Sigmoid colon (tissue), 6 donors: ENCODE measurements at regions not wholly inside any gene's neighbourhood (a gene's known extent, or its start where the extent isn't known, plus 50 kb on each side); places are given as distances from the start of the nearest gene placed in this dataset.
"Not testable (repeated sequence)": the region's sequence is repeated elsewhere in the genome, so short reads cannot be mapped to it uniquely, and the experiment has no call there.

ENCODE experiments used
- DNase-seq: peaks from one replicate; pipeline ENCODE4 v3.0.0-alpha.2; 2019
- H3K27ac ChIP-seq, 4 donors: fragments of 200-600 bp; sonication (generic); one replicate each; pipeline ENCODE4 v1.5.1; 2016 to 2019; ENCODE audit warnings: mild to moderate bottlenecking in 1 of 4
- H3K27me3 ChIP-seq, 3 donors: fragments of 200-600 bp; sonication (generic); one replicate each; pipeline ENCODE4 v1.5.1; 2019; ENCODE audit warnings: mild to moderate bottlenecking in 1 of 3
- H3K36me3 ChIP-seq, 4 donors: fragments of 200-600 bp; sonication (generic); one replicate each; pipeline ENCODE4 v1.5.1; 2016 to 2019
- H3K4me1 ChIP-seq, 4 donors: fragments of 200-600 bp; sonication (generic); one replicate each; pipeline ENCODE4 v1.5.1; 2017 to 2019
- H3K4me3 ChIP-seq, 4 donors: fragments of 200-600 bp; sonication (generic); one replicate each; pipeline ENCODE4 v1.5.1; 2017 to 2019; ENCODE audit warnings: mild to moderate bottlenecking in 2 of 4, moderate library complexity in 1 of 4
- H3K9me3 ChIP-seq, 4 donors: fragments of 200-600 bp in 3 of 4; sonication (generic) in 3 of 4; one replicate each; pipeline versions ENCODE4 v1.5.1 to v1.6.1; 2013 to 2019
- CTCF ChIP-seq, 4 experiments: fragments of 450-650 bp in 3 of 4; fragments of 200-600 bp in 1 of 4; IDR thresholded peaks; one replicate each; pipeline ENCODE4 v1.5.1; 2016 to 2019; ENCODE audit warnings: antibody characterized with exemption in 4 of 4, mild to moderate bottlenecking in 3 of 4, moderate library complexity in 2 of 4
- EP300 ChIP-seq, 4 donors: sonication (generic); formaldehyde crosslinking; IDR thresholded peaks; one replicate each; pipeline ENCODE4 v1.6.1; 2017; ENCODE audit warnings: antibody characterized with exemption in 4 of 4
- POLR2A ChIP-seq, 2 donors: fragments of 450-650 bp; IDR thresholded peaks; one replicate each; pipeline ENCODE4 v1.6.1; 2016; ENCODE audit warnings: antibody characterized with exemption in 2 of 2, mild to moderate bottlenecking in 2 of 2, moderate library complexity in 2 of 2
- POLR2AphosphoS5 ChIP-seq, 4 donors: sonication (generic); formaldehyde crosslinking; IDR thresholded peaks; one replicate each; pipeline ENCODE4 v1.6.1; 2017; ENCODE audit warnings: antibody characterized with exemption in 4 of 4
- WGBS, 2 donors: extraction: QIAGEN DNeasy Blood & Tissue Kit; methylation state at CpG; one replicate each; pipeline ENCODE4 v1.1.7; 2013; 5-methylcytosine and 5-hydroxymethylcytosine counted together
- intact Hi-C: fragments of 100-400 bp; cut with DNase I; formaldehyde crosslinking; loops from one replicate; pipeline ENCODE4 v1.15.1; 2023
- donor health status: healthy with polysubstance abuse.
- donor health status: healthy.

DNA sequence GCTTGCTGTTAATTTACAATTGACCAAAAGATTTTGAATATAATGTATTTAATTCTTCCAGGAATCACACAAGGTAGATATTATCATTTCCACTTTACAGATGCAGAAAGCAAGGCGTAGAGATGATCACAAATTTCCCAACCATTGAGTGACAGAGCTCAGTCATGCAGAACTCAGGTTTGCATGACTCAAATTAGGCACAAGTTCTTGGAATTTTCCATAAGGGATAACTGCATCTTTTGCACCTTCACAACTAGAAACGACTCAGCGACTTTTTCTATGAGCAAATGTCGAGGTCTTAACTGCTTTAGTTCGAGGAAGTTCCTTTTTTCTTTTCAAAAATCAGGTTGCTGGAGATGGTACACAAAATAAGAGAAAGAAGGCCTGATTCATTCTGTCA lies 265.5 kb upstream of the PAPPA start:
- Histone ChIP-seq H3K27me3 (no peaks in the 10 kb centered on the region), H3K9me3 (peaks cover 0 to 1% (median 0%) of the 10 kb centered on the region in 4 donors), H3K4me3 (no peak overlapping the region), H3K36me3 (no peaks in the 10 kb centered on the region), H3K27ac (no peak overlapping the region), H3K4me1 (no peaks in the 10 kb centered on the region)
- intact Hi-C loops: no loop called here
- WGBS, 2 donors: 80 to 81% methylated on average over 5 of the region's 5 CpGs
- DNase-seq: no peak
- TF ChIP-seq CTCF (IDR thresholded peaks at IDR 0.05): no peak

- no peaks in the 10 kb centered on the region for H3K4me1 ChIP-seq
- intact Hi-C loops: no loop called here
- WGBS, 2 donors: 21 to 51% methylated on average over 2 of the region's 2 CpGs
- no peaks in the 10 kb centered on the region for H3K36me3 ChIP-seq
- no peak for DNase-seq
- H3K27me3 ChIP-seq: no peaks in the 10 kb centered on the region
- peaks cover 0 to 1% (median 0%) of the 10 kb centered on the region in 4 donors for H3K9me3 ChIP-seq
- H3K27ac ChIP-seq: no peak overlapping the region
- TF ChIP-seq POLR2AphosphoS5 (IDR thresholded peaks at IDR 0.05) (no peak), EP300 (IDR thresholded peaks at IDR 0.05) (no peak), CTCF (IDR thresholded peaks at IDR 0.05) (no peak), POLR2A (IDR thresholded peaks at IDR 0.05) (no peak)
- H3K4me3 ChIP-seq: no peak overlapping the region
Measured at GRCh38 chr9:115891929-115892328, 261.7 kb upstream of the PAPPA start.

DNA sequence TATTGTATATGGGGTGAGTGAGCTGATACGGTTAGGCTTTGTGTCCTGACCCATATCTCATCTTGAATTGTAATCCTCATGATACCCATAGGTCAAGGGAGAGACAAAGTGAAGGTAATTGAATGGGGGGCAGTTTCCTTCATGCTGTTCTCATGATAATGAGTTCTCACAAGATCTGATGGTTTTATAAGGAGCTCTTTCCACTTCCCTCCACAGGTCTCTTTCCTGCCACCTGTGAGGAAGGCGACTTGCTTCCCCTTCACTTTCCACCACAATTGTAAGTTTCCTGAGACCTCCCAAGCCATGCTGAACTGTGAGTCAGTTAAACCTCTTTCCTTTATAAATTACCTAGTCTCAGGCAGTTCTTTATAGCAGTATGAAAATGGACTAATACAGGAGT lies 255.1 kb upstream of the PAPPA start:
- H3K4me3 ChIP-seq, DNase-seq, H3K4me1 ChIP-seq, H3K27me3 ChIP-seq, H3K9me3 ChIP-seq, intact Hi-C loops, H3K27ac ChIP-seq, H3K36me3 ChIP-seq: not testable (repeated sequence)
- 48 to 68% methylated on average over 2 of the region's 2 CpGs for WGBS, 2 donors

- no peak for DNase-seq
- no peak overlapping the region for H3K27ac ChIP-seq
- intact Hi-C loops: no loop called here
- no peaks in the 10 kb centered on the region for H3K27me3 ChIP-seq
- no peaks in the 10 kb centered on the region for H3K36me3 ChIP-seq
- H3K9me3 ChIP-seq: peaks cover 0 to 2% (median 0%) of the 10 kb centered on the region in 4 donors
- H3K4me3 ChIP-seq: no peak overlapping the region
- peaks cover 0 to 6% (median 0%) of the 10 kb centered on the region in 4 donors for H3K4me1 ChIP-seq
- no peak for TF ChIP-seq POLR2AphosphoS5 (IDR thresholded peaks at IDR 0.05)
Measured at GRCh38 chr9:115900698-115901097, 252.9 kb upstream of the PAPPA start.

- Histone ChIP-seq H3K27me3 (no peaks in the 10 kb centered on the region), H3K27ac (no peak overlapping the region), H3K36me3 (no peaks in the 10 kb centered on the region), H3K4me1 (no peaks in the 10 kb centered on the region), H3K4me3 (no peak overlapping the region), H3K9me3 (no peaks in the 10 kb centered on the region)
- TF ChIP-seq POLR2A (IDR thresholded peaks at IDR 0.05): no peak
- no peak for TF ChIP-seq CTCF (IDR thresholded peaks at IDR 0.05)
- no peak for TF ChIP-seq EP300 (IDR thresholded peaks at IDR 0.05)
- no peak for TF ChIP-seq POLR2AphosphoS5 (IDR thresholded peaks at IDR 0.05)
- no peak for DNase-seq
- intact Hi-C loops: no loop called here
- 92 to 96% methylated on average over 2 of the region's 2 CpGs for WGBS, 2 donors
Measured at GRCh38 chr9:115910959-115911358, 242.6 kb upstream of the PAPPA start.

DNA sequence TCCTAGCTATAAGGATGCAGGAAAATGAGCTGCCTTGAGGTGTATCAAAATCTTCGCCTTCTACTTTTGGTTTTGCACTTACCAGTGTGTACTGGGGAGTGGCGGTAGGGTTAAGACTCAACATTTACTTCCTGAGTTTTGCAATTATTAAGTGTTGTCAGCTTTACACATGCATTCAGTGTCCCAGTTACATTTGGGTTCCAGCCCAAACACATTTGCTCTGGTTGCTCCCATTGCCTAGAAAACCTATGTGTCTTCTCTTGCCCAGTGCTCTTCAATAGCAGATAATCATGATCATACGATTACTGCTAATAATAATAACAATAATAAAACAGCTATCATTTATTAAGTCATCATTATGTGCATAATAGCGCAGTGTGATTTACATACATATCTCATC lies 241.5 kb upstream of the PAPPA start:
- no peak overlapping the region for H3K4me3 ChIP-seq
- no peak for DNase-seq
- no peak overlapping the region for H3K27ac ChIP-seq
- intact Hi-C loops: no loop called here
- H3K4me1 ChIP-seq: no peaks in the 10 kb centered on the region
- TF ChIP-seq POLR2A (IDR thresholded peaks at IDR 0.05) (no peak), CTCF (IDR thresholded peaks at IDR 0.05) (no peak), POLR2AphosphoS5 (IDR thresholded peaks at IDR 0.05) (no peak), EP300 (IDR thresholded peaks at IDR 0.05) (no peak)
- H3K9me3 ChIP-seq: no peaks in the 10 kb centered on the region
- H3K27me3 ChIP-seq: no peaks in the 10 kb centered on the region
- H3K36me3 ChIP-seq: no peaks in the 10 kb centered on the region
- WGBS, 2 donors: 80 to 85% methylated on average over 4 of the region's 4 CpGs
